ENCODE measurements at regions not wholly inside any gene's neighbourhood (a gene's known extent, or its start where the extent isn't known, plus 50 kb on each side); places are given as distances from the start of the nearest gene placed in this dataset.

DNA sequence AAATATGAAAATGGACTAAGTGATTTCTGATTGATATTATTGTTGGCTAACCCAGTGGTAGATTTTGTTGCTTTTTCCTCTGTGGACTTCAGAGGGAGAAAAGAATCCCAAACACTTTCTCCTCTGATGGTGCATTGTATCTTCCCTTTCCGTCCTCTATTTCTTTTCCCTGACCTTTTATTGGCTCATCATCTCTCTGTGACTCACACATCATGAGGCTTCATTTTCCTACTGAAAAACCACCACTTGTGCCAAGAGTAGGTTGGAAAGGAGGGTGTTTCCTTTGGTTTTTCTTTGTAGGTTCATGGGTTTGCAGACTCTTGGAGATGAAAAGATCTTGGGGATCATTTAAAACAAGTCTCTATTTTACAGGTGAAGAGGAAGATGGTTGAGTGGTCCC, 311.7 kb upstream of the JAG1 start:
- Mint-ChIP-seq H3K4me1 (peaks cover 21% of the 10 kb centered on the region), H3K9me3 (no peaks in the 10 kb centered on the region), H3K27me3 (ENCODE audit: low read depth) (no peaks in the 10 kb centered on the region), H3K27ac (ENCODE audit: unreplicated experiment) (no peak overlapping the region), H3K36me3 (ENCODE audit: low read depth) (no peaks in the 10 kb centered on the region), H3K4me3 (no peak overlapping the region)
- TF ChIP-seq, protein P1, sequence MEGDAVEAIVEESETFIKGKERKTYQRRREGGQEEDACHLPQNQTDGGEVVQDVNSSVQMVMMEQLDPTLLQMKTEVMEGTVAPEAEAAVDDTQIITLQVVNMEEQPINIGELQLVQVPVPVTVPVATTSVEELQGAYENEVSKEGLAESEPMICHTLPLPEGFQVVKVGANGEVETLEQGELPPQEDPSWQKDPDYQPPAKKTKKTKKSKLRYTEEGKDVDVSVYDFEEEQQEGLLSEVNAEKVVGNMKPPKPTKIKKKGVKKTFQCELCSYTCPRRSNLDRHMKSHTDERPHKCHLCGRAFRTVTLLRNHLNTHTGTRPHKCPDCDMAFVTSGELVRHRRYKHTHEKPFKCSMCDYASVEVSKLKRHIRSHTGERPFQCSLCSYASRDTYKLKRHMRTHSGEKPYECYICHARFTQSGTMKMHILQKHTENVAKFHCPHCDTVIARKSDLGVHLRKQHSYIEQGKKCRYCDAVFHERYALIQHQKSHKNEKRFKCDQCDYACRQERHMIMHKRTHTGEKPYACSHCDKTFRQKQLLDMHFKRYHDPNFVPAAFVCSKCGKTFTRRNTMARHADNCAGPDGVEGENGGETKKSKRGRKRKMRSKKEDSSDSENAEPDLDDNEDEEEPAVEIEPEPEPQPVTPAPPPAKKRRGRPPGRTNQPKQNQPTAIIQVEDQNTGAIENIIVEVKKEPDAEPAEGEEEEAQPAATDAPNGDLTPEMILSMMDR (conservative IDR thresholded peaks at IDR 0.05): no peak
- no peak for DNase-seq (ENCODE audit: low read depth, low spot score)

DNA sequence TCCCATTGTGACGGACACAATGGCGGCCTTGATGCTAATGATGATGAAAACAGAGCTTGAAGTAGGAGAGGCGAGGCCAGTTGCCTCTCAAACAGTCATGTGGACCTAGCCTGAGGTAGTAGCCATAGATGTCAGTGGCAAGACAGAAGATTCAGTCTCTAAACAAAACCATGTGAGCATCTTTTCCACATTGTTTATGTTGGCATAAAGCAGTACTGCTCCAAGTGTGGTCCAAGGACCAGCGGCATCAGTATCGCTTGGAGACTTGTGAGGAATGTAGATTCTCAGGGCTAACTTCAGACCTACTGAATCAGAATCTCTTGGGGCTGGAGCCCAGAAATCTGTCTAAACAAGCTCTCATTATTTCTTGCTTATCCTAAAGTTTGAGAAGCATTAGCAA, 312.8 kb upstream of the JAG1 start:
- H3K4me3 Mint-ChIP-seq: no peak overlapping the region
- H3K27me3 Mint-ChIP-seq (ENCODE audit: low read depth): no peaks in the 10 kb centered on the region
- H3K27ac Mint-ChIP-seq (ENCODE audit: unreplicated experiment): no peak overlapping the region
- peaks cover 12% of the 10 kb centered on the region for H3K4me1 Mint-ChIP-seq
- TF ChIP-seq, protein P1 (conservative IDR thresholded peaks at IDR 0.05): no peak
- no peaks in the 10 kb centered on the region for H3K36me3 Mint-ChIP-seq (ENCODE audit: low read depth)
- no peaks in the 10 kb centered on the region for H3K9me3 Mint-ChIP-seq
- no peak for DNase-seq (ENCODE audit: low read depth, low spot score)

DNA sequence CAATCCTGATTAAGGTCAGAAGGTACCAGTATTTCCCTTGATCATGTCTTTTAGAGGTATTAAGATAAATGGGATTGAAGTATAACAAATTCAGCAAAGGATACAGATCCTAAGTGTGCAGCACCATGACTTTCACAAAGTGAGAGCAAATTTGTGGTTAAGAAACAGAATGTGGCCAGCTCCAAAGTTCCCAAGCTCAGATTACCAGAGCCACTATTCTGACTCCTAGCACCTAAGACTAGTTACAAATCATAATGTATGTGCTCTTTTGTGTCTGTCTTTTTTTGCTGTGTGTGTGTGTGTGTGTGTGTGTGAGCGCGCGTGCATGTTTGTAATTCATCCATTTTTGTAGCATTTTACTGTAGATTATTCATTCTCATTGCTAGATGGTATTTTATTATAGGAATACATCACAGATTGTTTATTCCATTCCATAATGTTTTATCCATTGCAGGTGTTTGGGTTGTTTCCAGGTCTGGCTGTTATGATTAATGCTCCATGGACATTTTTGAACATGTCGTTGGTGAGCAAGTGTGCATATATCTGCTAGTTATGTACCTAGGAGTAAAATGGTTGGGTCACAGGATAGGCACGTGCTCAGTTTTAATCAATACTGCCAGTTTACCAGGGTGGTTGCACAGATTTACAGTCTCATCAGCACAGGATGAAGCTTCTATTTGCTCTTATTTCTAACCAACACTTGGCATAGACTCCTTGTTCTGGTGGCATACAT, 314.0 kb upstream of the JAG1 start:
- Mint-ChIP-seq H3K27ac (ENCODE audit: unreplicated experiment) (no peak overlapping the region), H3K9me3 (no peaks in the 10 kb centered on the region), H3K36me3 (ENCODE audit: low read depth) (no peaks in the 10 kb centered on the region), H3K4me3 (no peak overlapping the region), H3K4me1 (peaks cover 5% of the 10 kb centered on the region), H3K27me3 (ENCODE audit: low read depth) (no peaks in the 10 kb centered on the region)
- no peak for DNase-seq (ENCODE audit: low read depth, low spot score)
- TF ChIP-seq, protein P1 (conservative IDR thresholded peaks at IDR 0.05): no peak

DNA sequence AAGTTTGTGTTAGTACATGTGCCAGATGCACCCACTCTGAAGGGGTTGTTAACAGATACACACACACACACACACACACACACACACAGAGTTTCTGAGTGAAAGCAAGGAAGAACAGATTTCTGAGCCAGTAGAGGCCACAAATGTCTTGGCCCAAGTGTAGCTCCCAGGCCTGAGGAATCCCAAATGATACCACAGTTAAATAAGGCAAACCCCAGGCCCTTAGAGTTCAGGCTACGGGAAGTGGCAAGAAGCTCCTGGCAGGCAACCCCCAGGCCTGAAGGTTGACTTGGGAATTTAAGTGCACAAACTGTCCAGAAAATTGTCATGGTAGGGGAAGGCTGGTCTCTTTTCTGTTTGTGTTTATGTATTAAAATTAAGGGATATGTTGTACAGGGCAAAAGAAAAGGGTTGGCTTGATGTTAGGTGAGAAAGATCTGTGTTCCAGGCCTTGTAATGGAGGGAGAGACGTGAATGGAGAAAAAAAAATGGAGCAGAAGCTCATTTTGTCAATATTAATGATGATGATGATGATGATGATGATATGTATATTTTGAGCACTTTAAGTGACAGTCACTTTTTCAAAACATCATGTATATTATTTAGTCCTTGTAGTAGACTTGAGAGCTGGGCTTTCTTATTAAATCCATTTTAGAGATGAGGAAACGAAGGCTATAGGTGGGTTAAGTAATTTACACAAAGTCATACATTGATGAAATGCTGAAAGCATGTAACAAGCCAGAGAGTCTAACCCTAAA, 317.0 kb upstream of the JAG1 start:
- no peak overlapping the region for H3K4me3 Mint-ChIP-seq
- TF ChIP-seq, protein P1 (conservative IDR thresholded peaks at IDR 0.05): no peak
- H3K27ac Mint-ChIP-seq (ENCODE audit: unreplicated experiment): no peak overlapping the region
- H3K27me3 Mint-ChIP-seq (ENCODE audit: low read depth): no peaks in the 10 kb centered on the region
- H3K36me3 Mint-ChIP-seq (ENCODE audit: low read depth): peaks cover 2% of the 10 kb centered on the region
- no peaks in the 10 kb centered on the region for H3K4me1 Mint-ChIP-seq
- DNase-seq (ENCODE audit: low read depth, low spot score): no peak
- H3K9me3 Mint-ChIP-seq: peaks cover 4% of the 10 kb centered on the region

DNA sequence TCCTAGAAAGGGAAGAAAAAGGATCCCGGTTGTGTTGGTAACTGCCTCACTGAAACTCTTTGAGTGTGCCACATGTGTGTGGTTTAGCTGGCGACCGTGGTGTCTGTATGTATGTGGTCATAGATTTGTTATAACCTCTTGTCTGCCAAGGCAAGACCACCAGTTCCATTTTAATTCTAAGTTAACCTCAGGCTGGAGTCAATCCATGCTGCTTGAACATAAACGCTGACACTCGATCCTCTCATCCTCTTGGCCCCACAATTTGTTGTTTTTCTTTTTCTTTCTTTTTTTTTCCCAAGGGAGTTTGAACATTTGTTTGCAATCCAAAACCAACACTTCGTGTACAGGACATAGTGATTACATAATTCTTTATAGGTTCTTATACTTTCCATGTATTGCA, 318.9 kb upstream of the JAG1 start:
- H3K4me3 Mint-ChIP-seq: no peak overlapping the region
- H3K27ac Mint-ChIP-seq (ENCODE audit: unreplicated experiment): no peak overlapping the region
- no peak for DNase-seq (ENCODE audit: low read depth, low spot score)
- TF ChIP-seq, protein P1 (conservative IDR thresholded peaks at IDR 0.05): no peak
- H3K4me1 Mint-ChIP-seq: no peaks in the 10 kb centered on the region
- H3K27me3 Mint-ChIP-seq (ENCODE audit: low read depth): no peaks in the 10 kb centered on the region
- H3K36me3 Mint-ChIP-seq (ENCODE audit: low read depth): peaks cover 2% of the 10 kb centered on the region
- peaks cover 4% of the 10 kb centered on the region for H3K9me3 Mint-ChIP-seq

Measured in neural crest cell (in vitro differentiated cells).